ENCODE measurements at regions not wholly inside any gene's neighbourhood (a gene's known extent, or its start where the extent isn't known, plus 50 kb on each side); places are given as distances from the start of the nearest gene placed in this dataset.

DNA sequence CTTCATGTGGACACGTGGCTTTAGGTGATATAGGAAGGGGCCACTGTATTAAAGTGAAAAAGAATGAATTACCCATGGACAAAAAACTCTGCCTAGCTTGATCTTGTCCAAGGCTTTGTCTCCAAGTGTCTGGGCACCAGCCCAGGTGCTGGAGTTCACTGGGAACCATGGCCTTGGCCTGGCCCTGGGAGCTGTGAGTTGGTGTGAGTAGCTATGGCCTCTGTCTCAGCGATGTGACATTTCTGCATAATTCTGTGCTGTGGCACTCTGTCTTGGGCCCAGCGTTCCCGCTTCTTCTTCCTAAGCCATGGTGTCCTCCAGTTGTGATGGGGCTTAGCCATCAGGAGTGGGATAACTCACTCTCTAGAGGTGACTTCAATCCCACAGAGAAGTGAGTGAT, 119.0 kb upstream of the PPP2R2D start (continued):
- TF ChIP-seq ZFP36 (IDR thresholded peaks at IDR 0.05; ENCODE audit: borderline replicate concordance, low read depth, low read length, partially characterized antibody) (no peak), HNRNPL (IDR thresholded peaks at IDR 0.05; ENCODE audit: low read depth, low read length) (no peak), CENPT (CRISPR knock-in tag; IDR thresholded peaks at IDR 0.05; ENCODE audit: low read depth) (no peak)

DNA sequence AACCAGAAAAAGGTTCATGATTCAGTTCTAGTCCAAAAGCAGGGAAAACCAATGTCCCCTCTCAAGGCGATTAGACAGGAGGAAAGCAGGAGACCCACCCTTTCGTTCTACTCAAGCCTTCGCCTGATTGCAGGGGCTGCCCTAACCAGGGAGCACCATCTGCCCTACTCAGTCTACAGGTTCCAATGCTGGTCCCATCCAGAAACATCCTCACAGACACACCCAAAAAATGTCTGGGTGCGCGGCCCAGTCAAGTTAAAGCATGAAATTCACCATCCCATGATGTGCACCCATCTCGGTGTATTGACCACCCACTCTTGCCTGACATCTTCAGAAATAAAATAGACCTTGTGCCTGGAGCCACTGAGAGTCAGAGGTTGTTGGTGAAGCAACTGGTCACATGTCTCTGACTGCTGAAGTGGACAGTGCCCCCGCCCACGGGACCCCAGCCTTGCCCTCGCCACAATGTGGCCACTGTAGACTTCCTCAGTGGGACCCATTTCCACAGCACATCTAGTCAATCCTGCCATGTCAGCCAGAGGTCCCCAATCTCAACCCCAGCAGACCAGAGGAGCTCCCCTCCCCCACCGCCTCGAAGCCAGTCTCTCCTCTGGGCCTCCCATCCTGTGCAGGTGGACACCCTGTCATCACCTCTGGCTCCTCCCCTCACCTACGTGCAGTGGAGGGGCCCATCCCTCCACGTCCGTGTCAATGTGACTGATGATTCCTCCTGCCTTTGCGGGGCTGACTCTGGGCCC, 116.3 kb upstream of the PPP2R2D start:
- ATAC-seq (no peak), FAIRE-seq (no peak), DNase-seq (ENCODE audit: low spot score) (no peak)
- Histone ChIP-seq H3K27me3 (ENCODE audit: control insufficient read depth in 1 of 2, insufficient read depth in 2 of 2, low read length in 2 of 2) (no peaks in the 10 kb centered on the region), H3K9me3 (ENCODE audit: low read length) (0 out of 2 replicates have a peak, but pooled peaks cover 5% of the 10 kb centered on the region), H4K20me1 (ENCODE audit: insufficient read depth, low read length) (no peaks in the 10 kb centered on the region), H3K27ac (ENCODE audit: extremely low read length, insufficient read depth, low read length) (no peak overlapping the region), H3K4me1 (ENCODE audit: insufficient read depth, low read length) (no peaks in the 10 kb centered on the region), H3K36me3 (replicated peaks in 1 of 2; ENCODE audit: control insufficient read depth in 1 of 2, insufficient read depth in 2 of 2, low read length in 2 of 2) (no peaks in the 10 kb centered on the region), H3K79me2 (ENCODE audit: insufficient read depth, low read length) (no peaks in the 10 kb centered on the region), H3K4me2 (ENCODE audit: low read depth, low read length) (no peak overlapping the region), H3K9ac (ENCODE audit: insufficient read depth, low read depth, low read length) (no peak overlapping the region), H2AFZ (ENCODE audit: low read length) (no peak overlapping the region), H3K4me3 (replicated peaks in 1 of 3; ENCODE audit: insufficient read depth in 1 of 3, low read depth in 2 of 3, low read length in 3 of 3) (no peak overlapping the region)
- intact Hi-C loops (cut with micrococcal nuclease; ENCODE audit: unreplicated experiment) = no loop called here
- ChIA-PET CTCF (ENCODE audit: low intra/inter-chr PET ratio, low total read pairs) (no interaction called here), POLR2A (no interaction called here)
- in situ Hi-C loops (cut with HindIII; ENCODE audit: extremely low pct_ligation_motif_present, low pct_unique_long_range_greater_than_20kb) = loop anchor here (10.0 kb wide), 1 partner anchor 330 kb away; no protein-coding TSS in a partner anchor
- WGBS (ENCODE audit: low lambda C conversion rate) = 36% methylated on average over 11 of the region's 15 CpGs
- no TSS peak for BruUV-seq (replicated peaks)
- TF ChIP-seq MZF1 (CRISPR knock-in tag; IDR thresholded peaks at IDR 0.05; ENCODE audit: borderline replicate concordance) (no peak), FOSL2 (CRISPR knock-in tag; IDR thresholded peaks at IDR 0.05) (no peak), KMT2A (CRISPR knock-in tag; IDR thresholded peaks at IDR 0.05) (no peak), FOXJ3 (CRISPR knock-in tag; IDR thresholded peaks at IDR 0.05; ENCODE audit: borderline replicate concordance) (no peak)
- TF ChIP-seq, protein P1, sequence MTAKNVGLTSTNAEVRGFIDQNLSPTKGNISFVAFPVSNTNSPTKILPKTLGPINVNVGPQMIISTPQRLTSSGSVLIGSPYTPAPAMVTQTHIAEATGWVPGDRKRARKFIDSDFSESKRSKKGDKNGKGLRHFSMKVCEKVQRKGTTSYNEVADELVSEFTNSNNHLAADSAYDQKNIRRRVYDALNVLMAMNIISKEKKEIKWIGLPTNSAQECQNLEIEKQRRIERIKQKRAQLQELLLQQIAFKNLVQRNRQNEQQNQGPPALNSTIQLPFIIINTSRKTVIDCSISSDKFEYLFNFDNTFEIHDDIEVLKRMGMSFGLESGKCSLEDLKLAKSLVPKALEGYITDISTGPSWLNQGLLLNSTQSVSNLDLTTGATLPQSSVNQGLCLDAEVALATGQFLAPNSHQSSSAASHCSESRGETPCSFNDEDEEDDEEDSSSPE (CRISPR knock-in tag; IDR thresholded peaks at IDR 0.05) = no peak
- TF ChIP-seq, protein P2, sequence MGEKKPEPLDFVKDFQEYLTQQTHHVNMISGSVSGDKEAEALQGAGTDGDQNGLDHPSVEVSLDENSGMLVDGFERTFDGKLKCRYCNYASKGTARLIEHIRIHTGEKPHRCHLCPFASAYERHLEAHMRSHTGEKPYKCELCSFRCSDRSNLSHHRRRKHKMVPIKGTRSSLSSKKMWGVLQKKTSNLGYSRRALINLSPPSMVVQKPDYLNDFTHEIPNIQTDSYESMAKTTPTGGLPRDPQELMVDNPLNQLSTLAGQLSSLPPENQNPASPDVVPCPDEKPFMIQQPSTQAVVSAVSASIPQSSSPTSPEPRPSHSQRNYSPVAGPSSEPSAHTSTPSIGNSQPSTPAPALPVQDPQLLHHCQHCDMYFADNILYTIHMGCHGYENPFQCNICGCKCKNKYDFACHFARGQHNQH (CRISPR knock-in tag; IDR thresholded peaks at IDR 0.05) = no peak
